Heart right ventricle (tissue), 16 donors: ENCODE measurements at regions not wholly inside any gene's neighbourhood (a gene's known extent, or its start where the extent isn't known, plus 50 kb on each side); places are given as distances from the start of the nearest gene placed in this dataset.

ENCODE experiments used
- ATAC-seq, 8 donors: fragments of 200-7000 bp; cut with Tn5 transposase; one replicate each; pipeline ENCODE4 v1.9.1; 2020; ENCODE audit warnings: mild to moderate bottlenecking in 8 of 8, moderate library complexity in 8 of 8, moderate number of reproducible peaks in 1 of 8
- DNase-seq, 2 donors: peaks; one replicate each; pipeline ENCODE4 v3.0.0-alpha.2; 2020
- H3K27ac ChIP-seq, 10 donors: fragments of 200-600 bp; sonication (generic) in 2 of 10; one replicate each; pipeline versions ENCODE4 v1.5.0 to v1.8.0; 2020 to 2022; ENCODE audit warnings: mild to moderate bottlenecking in 3 of 10
- H3K27me3 ChIP-seq, 7 donors: fragments of 200-600 bp; one replicate each; pipeline ENCODE4 v1.8.0; 2021 to 2022; ENCODE audit warnings: mild to moderate bottlenecking in 2 of 7
- H3K36me3 ChIP-seq, 9 donors: fragments of 200-600 bp; sonication (generic) in 1 of 9; one replicate each; pipeline versions ENCODE4 v1.5.0 to v1.8.0; 2020 to 2022; ENCODE audit warnings: mild to moderate bottlenecking in 2 of 9
- H3K4me1 ChIP-seq, 9 donors: fragments of 200-600 bp; sonication (generic) in 1 of 9; one replicate each; pipeline versions ENCODE4 v1.5.0 to v1.8.0; 2020 to 2022; ENCODE audit warnings: mild to moderate bottlenecking in 4 of 9
- H3K4me3 ChIP-seq, 10 donors: fragments of 200-600 bp; sonication (generic) in 2 of 10; one replicate each; pipeline versions ENCODE4 v1.5.0 to v1.8.0; 2020 to 2022; ENCODE audit warnings: mild to moderate bottlenecking in 7 of 10, moderate library complexity in 2 of 10
- H3K9me3 ChIP-seq, 11 donors: fragments of 200-600 bp in 10 of 11; sonication (generic) in 2 of 11; one replicate each; pipeline versions ENCODE4 v1.5.0 to v1.8.0; 2013 to 2022; ENCODE audit warnings: mild to moderate bottlenecking in 2 of 11, control low read depth in 1 of 11, moderate library complexity in 1 of 11
- CTCF ChIP-seq, 9 donors: fragments of 200-600 bp; sonication (generic) in 2 of 9; IDR thresholded peaks; one replicate each; pipeline versions ENCODE4 v1.5.0 to v1.8.0; 2021 to 2022; ENCODE audit warnings: antibody characterized with exemption in 9 of 9, mild to moderate bottlenecking in 5 of 9, moderate library complexity in 1 of 9
- WGBS, 2 donors: extraction: QIAGEN DNeasy Blood & Tissue Kit; methylation state at CpG; one replicate each; pipeline ENCODE4 v1.1.7; 2013; ENCODE audit warnings: inconsistent platforms in 1 of 2; 5-methylcytosine and 5-hydroxymethylcytosine counted together
- intact Hi-C, 10 donors: fragments of 100-400 bp; cut with DNase I; formaldehyde crosslinking; loops; one replicate each; pipeline versions ENCODE4 v1.11.1 to v1.14.2; 2022
- donor health status: Arrhythmogenic right ventricular cardiomyopathy.
- donor health status: ischemic (EF 13 %, LVEDD 7.1; RV severe dilation, severe dysfunction).
- donor health status: healthy with polysubstance abuse.
- donor health status: DM: no; HTN: yes; CAD: no.
- donor health status: DM: no; HTN: no; CAD: no.
- donor health status: ischemic (EF 25% LVEDD 6.9; RV normal size, moderate dysfunction).
- donor health status: ischemic (EF 25% LVEDD 5.7; RV mildly dilated, moderate dysfunction).
- donor health status: healthy.
- donor health status: DM: yes; HTN: yes; CAD: no.
- donor health status: Ischemic cardiomyopathy.
- donor health status: ischemic (EF 35%, LVEDD 5.7; RV mildly dilated, moderate dysfunction).
- donor health status: nonischemic (EF 11% LVEDD 7.7; RV severe dilation, severe dysfunction).
- donor health status: DM: yes; HTN: yes; CAD: no.
- donor health status: PGD.
- donor health status: ischemic (EF 29% LVEDD 5.4; RV normal size, mild dysfunction).
- donor health status: nonischemic (EF 23%, LVEDD 6.1; RV moderate dilation, normal function).

DNA sequence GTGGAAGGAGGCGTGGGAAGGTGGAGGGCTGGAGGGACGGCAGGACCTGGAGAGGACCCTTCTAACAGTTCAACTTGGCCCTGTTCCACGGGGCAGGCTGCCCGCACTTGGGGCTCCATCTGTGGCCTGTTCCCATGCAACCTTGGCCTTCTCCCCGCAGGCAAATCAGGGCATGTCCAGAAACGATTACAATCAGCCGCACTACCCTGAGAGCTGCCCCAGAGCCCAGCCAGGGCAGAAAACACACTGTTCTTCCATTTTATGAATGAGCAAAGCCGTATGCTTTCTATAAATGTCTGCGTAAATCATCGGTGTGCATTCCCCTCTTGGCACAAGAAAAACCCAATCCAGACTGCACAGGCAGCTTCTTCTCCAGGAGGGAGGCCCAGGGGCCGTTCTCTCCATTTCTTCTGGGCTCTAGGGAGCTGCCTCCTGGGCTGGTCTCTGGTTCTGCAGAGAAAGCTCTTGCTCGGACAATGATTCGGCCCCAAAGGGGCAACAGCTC lies 228.7 kb downstream of the SOX9 start:
- Histone ChIP-seq H3K27me3 (peaks cover 0 to 62% (median 30%) of the 10 kb centered on the region in 7 donors), H3K9me3 (peaks cover 0 to 4% (median 0%) of the 10 kb centered on the region in 11 donors), H3K27ac (no peak overlapping the region), H3K4me1 (no peaks in the 10 kb centered on the region), H3K4me3 (no peak overlapping the region), H3K36me3 (no peaks in the 10 kb centered on the region)
- no peak for DNase-seq
- no peak for ATAC-seq
- intact Hi-C loops, result no loop called here
- no peak for TF ChIP-seq CTCF (IDR thresholded peaks at IDR 0.05)
- WGBS, 2 donors, result 79 to 92% methylated on average over 13 of the region's 13 CpGs

DNA sequence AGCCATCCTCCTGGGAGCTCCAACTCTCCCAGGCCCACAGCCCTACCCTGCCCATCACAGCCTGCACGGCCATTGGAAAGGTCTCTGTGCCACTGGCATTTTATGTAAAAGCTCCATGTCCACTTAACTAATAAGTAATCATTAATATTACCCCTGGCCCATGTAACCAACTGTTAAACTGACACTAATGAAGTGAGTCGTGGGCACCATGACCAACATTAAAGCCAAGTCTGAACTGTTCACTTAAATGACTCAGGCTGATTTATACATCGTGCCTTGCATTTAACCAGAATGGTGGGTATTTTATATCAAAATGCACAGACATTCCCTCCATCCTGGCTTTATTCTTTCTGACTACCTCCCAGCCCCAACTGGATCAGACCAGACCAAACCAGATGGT lies 229.3 kb downstream of the SOX9 start:
- Histone ChIP-seq H3K4me1 (no peaks in the 10 kb centered on the region), H3K9me3 (peaks cover 0 to 4% (median 0%) of the 10 kb centered on the region in 11 donors), H3K36me3 (no peaks in the 10 kb centered on the region), H3K27ac (no peak overlapping the region), H3K27me3 (peaks cover 0 to 57% (median 30%) of the 10 kb centered on the region in 7 donors), H3K4me3 (no peak overlapping the region)
- 88 to 93% methylated on average over 3 of the region's 3 CpGs for WGBS, 2 donors
- TF ChIP-seq CTCF (IDR thresholded peaks at IDR 0.05), result no peak
- intact Hi-C loops, result no loop called here
- ATAC-seq, result no peak
- no peak for DNase-seq

GRCh38 chr17:72351365-72351764 lies 230.5 kb downstream of the SOX9 start:
- no peak for ATAC-seq
- WGBS, 2 donors, result 77% methylated on average over 6 of the region's 6 CpGs
- intact Hi-C loops, result no loop called here

DNA sequence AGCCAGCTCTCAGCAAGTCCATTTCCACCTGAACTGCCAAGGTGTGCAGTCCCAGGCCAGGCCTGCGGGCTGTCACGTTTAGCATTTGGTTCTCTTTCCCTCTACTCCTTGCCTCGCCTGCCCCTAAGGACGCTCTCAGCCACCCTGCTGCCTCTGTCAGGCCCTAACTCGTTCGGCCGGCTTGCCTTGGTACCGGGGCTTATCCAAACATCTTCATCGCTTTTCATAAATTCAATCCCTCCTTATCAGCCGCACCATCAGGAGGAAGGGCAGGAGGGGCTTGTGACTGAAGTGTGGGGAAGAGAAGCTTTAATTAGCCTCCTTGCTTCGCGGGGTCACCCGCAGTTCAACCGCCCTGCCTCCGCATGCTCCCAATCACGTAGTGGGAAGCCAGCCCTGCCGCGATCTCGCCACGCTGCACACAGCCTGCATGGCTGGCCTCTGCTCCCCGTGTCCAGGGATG lies 231.1 kb downstream of the SOX9 start:
- no peak for TF ChIP-seq CTCF (IDR thresholded peaks at IDR 0.05)
- peaks cover 0 to 57% (median 27%) of the 10 kb centered on the region in 7 donors for H3K27me3 ChIP-seq
- intact Hi-C loops, result no loop called here
- no peak overlapping the region for H3K4me3 ChIP-seq
- no peaks in the 10 kb centered on the region for H3K4me1 ChIP-seq
- peaks cover 0 to 12% (median 0%) of the 10 kb centered on the region in 11 donors for H3K9me3 ChIP-seq
- 33 to 38% methylated on average over 21 of the region's 21 CpGs for WGBS, 2 donors
- no peaks in the 10 kb centered on the region for H3K36me3 ChIP-seq
- no peak for ATAC-seq
- no peak for DNase-seq
- H3K27ac ChIP-seq, result no peak overlapping the region

More at GRCh38 chr17:72351365-72351764, 230.5 kb downstream of the SOX9 start:
- H3K27ac ChIP-seq, result no peak overlapping the region
- no peak for DNase-seq
- H3K27me3 ChIP-seq, result peaks cover 0 to 60% (median 27%) of the 10 kb centered on the region in 7 donors
- no peaks in the 10 kb centered on the region for H3K4me1 ChIP-seq
- peaks cover 0 to 12% (median 0%) of the 10 kb centered on the region in 11 donors for H3K9me3 ChIP-seq
- H3K36me3 ChIP-seq, result no peaks in the 10 kb centered on the region
- TF ChIP-seq CTCF (IDR thresholded peaks at IDR 0.05), result no peak
- H3K4me3 ChIP-seq, result no peak overlapping the region
